ENCODE measurements at regions not wholly inside any gene's neighbourhood (a gene's known extent, or its start where the extent isn't known, plus 50 kb on each side); places are given as distances from the start of the nearest gene placed in this dataset.

- TF ChIP-seq CTCF (IDR thresholded peaks at IDR 0.05; ENCODE audit: insufficient read depth, low read depth, low read length) (no peak), EZH2 (IDR thresholded peaks at IDR 0.05; ENCODE audit: insufficient read depth, low read length) (no peak)
These were observed 1156.5 kb downstream of the OLFM4 start for GRCh38 chr13:54185101-54185500.

Measured in astrocyte (in vitro differentiated cells and primary cell).